A673 (cell line): ENCODE measurements at regions not wholly inside any gene's neighbourhood (a gene's known extent, or its start where the extent isn't known, plus 50 kb on each side); places are given as distances from the start of the nearest gene placed in this dataset.

Experiments
- CTCF ChIP-seq: fragments of 300-800, 200-600 bp; sonication (generic); conservative IDR thresholded peaks from 2 replicates; pipeline ENCODE4 v1.5.1; 2017; ENCODE audit warnings: low read depth, mild to moderate bottlenecking, antibody characterized with exemption, low read length, moderate library complexity, mixed read lengths
- EZH2 ChIP-seq: fragments of 200-600 bp; sonication (generic); IDR thresholded peaks from 2 replicates; pipeline ENCODE4 v1.6.1; 2017; ENCODE audit warnings: borderline replicate concordance, low read depth, mild to moderate bottlenecking, mixed read lengths, antibody characterized with exemption, low read length; ENCODE audit not compliant: poor library complexity, severe bottlenecking

- no peak for TF ChIP-seq CTCF
- TF ChIP-seq EZH2, result no peak
Measured at GRCh38 chr18:67354091-67354490, 162.4 kb downstream of the DSEL start.
